ENCODE measurements at regions not wholly inside any gene's neighbourhood (a gene's known extent, or its start where the extent isn't known, plus 50 kb on each side); places are given as distances from the start of the nearest gene placed in this dataset.

- no peak for TF ChIP-seq CTCF (IDR thresholded peaks at IDR 0.05)
- no peak for TF ChIP-seq POLR2A (IDR thresholded peaks at IDR 0.05)
Measured at GRCh38 chr3:76442374-76442915, 597.5 kb upstream of the ROBO2 start.
